ENCODE measurements at regions not wholly inside any gene's neighbourhood (a gene's known extent, or its start where the extent isn't known, plus 50 kb on each side); places are given as distances from the start of the nearest gene placed in this dataset.
A peak's percentile ranks its signal among the peaks of the same experiment; 100 is the strongest.

- H3K27ac Mint-ChIP-seq, result peak overlapping the region in 1 of 2 donors; percentile 70
- no peaks in the 10 kb centered on the region for H3K36me3 Mint-ChIP-seq (ENCODE audit: insufficient read depth)
- no peaks in the 10 kb centered on the region for H3K9me3 Mint-ChIP-seq
- H3K4me3 Mint-ChIP-seq, result no peak overlapping the region
- DNase-seq (no peak), ATAC-seq (replicated peaks) (no peak)
- H3K4me1 Mint-ChIP-seq (ENCODE audit: low read depth in 2 of 2), result peaks cover 17 to 30% of the 10 kb centered on the region in 2 donors
- no peaks in the 10 kb centered on the region for H3K27me3 Mint-ChIP-seq
These were observed 130.3 kb upstream of the CXCR4 start for GRCh38 chr2:136248242-136248641.

- Mint-ChIP-seq H3K4me3 (no peak overlapping the region), H3K27me3 (no peaks in the 10 kb centered on the region), H3K9me3 (no peaks in the 10 kb centered on the region), H3K4me1 (ENCODE audit: low read depth in 2 of 2) (peaks cover 23 to 38% of the 10 kb centered on the region in 2 donors), H3K36me3 (ENCODE audit: insufficient read depth) (no peaks in the 10 kb centered on the region), H3K27ac (no peak overlapping the region)
- DNase-seq (no peak), ATAC-seq (replicated peaks) (no peak)
These were observed 129.4 kb upstream of the CXCR4 start for GRCh38 chr2:136247204-136247950.

- Mint-ChIP-seq H3K4me3 (no peak overlapping the region), H3K36me3 (ENCODE audit: insufficient read depth) (no peaks in the 10 kb centered on the region), H3K9me3 (no peaks in the 10 kb centered on the region), H3K27me3 (no peaks in the 10 kb centered on the region), H3K4me1 (ENCODE audit: low read depth in 2 of 2) (peaks cover 25 to 36% of the 10 kb centered on the region in 2 donors), H3K27ac (no peak overlapping the region)
- ATAC-seq (replicated peaks) (no peak), DNase-seq (no peak)
These were observed 128.2 kb upstream of the CXCR4 start for GRCh38 chr2:136246086-136246669.

GRCh38 chr2:136245211-136245610, 127.3 kb upstream of the CXCR4 start:
- peak overlapping the region; percentile 78 to 91 for H3K27ac Mint-ChIP-seq

GRCh38 chr2:136244536-136244885, 126.6 kb upstream of the CXCR4 start:
- Mint-ChIP-seq H3K9me3 (no peaks in the 10 kb centered on the region), H3K4me3 (no peak overlapping the region), H3K27me3 (no peaks in the 10 kb centered on the region), H3K36me3 (ENCODE audit: insufficient read depth) (peaks cover 3% of the 10 kb centered on the region), H3K4me1 (ENCODE audit: low read depth in 2 of 2) (peaks cover 29 to 36% of the 10 kb centered on the region in 2 donors), H3K27ac (peak overlapping the region; percentile 78 to 91)
- no peak for DNase-seq
- no peak for ATAC-seq (replicated peaks)

More at GRCh38 chr2:136245211-136245610, 127.3 kb upstream of the CXCR4 start:
- H3K36me3 Mint-ChIP-seq (ENCODE audit: insufficient read depth), result peaks cover 3% of the 10 kb centered on the region
- DNase-seq (no peak), ATAC-seq (replicated peaks) (no peak)
- no peak overlapping the region for H3K4me3 Mint-ChIP-seq
- H3K27me3 Mint-ChIP-seq, result no peaks in the 10 kb centered on the region
- H3K4me1 Mint-ChIP-seq (ENCODE audit: low read depth in 2 of 2), result peaks cover 25 to 34% of the 10 kb centered on the region in 2 donors
- H3K9me3 Mint-ChIP-seq, result no peaks in the 10 kb centered on the region

GRCh38 chr2:136243638-136244535, 125.9 kb upstream of the CXCR4 start:
- H3K36me3 Mint-ChIP-seq (ENCODE audit: insufficient read depth), result peaks cover 3% of the 10 kb centered on the region
- no peak for DNase-seq
- no peaks in the 10 kb centered on the region for H3K27me3 Mint-ChIP-seq
- H3K9me3 Mint-ChIP-seq, result no peaks in the 10 kb centered on the region
- peaks cover 34 to 39% of the 10 kb centered on the region in 2 donors for H3K4me1 Mint-ChIP-seq (ENCODE audit: low read depth in 2 of 2)
- no peak for ATAC-seq (replicated peaks)
- no peak overlapping the region for H3K4me3 Mint-ChIP-seq
- H3K27ac Mint-ChIP-seq, result peak overlapping the region; percentile 91 to 96

- DNase-seq (peak; percentile 41 to 56 (median 55)), ATAC-seq (replicated peaks) (peak; percentile 61)
- Mint-ChIP-seq H3K4me3 (peak overlapping the region; percentile 39 to 54), H3K27ac (peak overlapping the region; percentile 96), H3K4me1 (ENCODE audit: low read depth in 2 of 2) (peaks cover 43 to 45% of the 10 kb centered on the region in 2 donors), H3K27me3 (no peaks in the 10 kb centered on the region), H3K9me3 (no peaks in the 10 kb centered on the region), H3K36me3 (ENCODE audit: insufficient read depth) (peaks cover 3% of the 10 kb centered on the region)
These were observed 124.8 kb upstream of the CXCR4 start for GRCh38 chr2:136242687-136243277.

- H3K9me3 Mint-ChIP-seq, result no peaks in the 10 kb centered on the region
- H3K4me3 Mint-ChIP-seq, result peak overlapping the region in 1 of 2 donors; percentile 54
- ATAC-seq (replicated peaks) (no peak), DNase-seq (no peak)
- peaks cover 39 to 47% of the 10 kb centered on the region in 2 donors for H3K4me1 Mint-ChIP-seq (ENCODE audit: low read depth in 2 of 2)
- no peaks in the 10 kb centered on the region for H3K27me3 Mint-ChIP-seq
- peak overlapping the region; percentile 96 for H3K27ac Mint-ChIP-seq
- peaks cover 3% of the 10 kb centered on the region for H3K36me3 Mint-ChIP-seq (ENCODE audit: insufficient read depth)
These were observed 124.2 kb upstream of the CXCR4 start for GRCh38 chr2:136242100-136242499.

GRCh38 chr2:136239079-136239685, 121.2 kb upstream of the CXCR4 start:
- DNase-seq (peak in 2 of 3 experiments; percentile 38 to 53), ATAC-seq (replicated peaks) (no peak)
- H3K4me1 Mint-ChIP-seq (ENCODE audit: low read depth in 2 of 2), result peaks cover 39 to 51% of the 10 kb centered on the region in 2 donors
- H3K27me3 Mint-ChIP-seq, result no peaks in the 10 kb centered on the region
- H3K4me3 Mint-ChIP-seq, result peak overlapping the region; percentile 8 to 63
- H3K9me3 Mint-ChIP-seq, result no peaks in the 10 kb centered on the region
- peaks cover 9% of the 10 kb centered on the region for H3K36me3 Mint-ChIP-seq (ENCODE audit: insufficient read depth)
- H3K27ac Mint-ChIP-seq, result peak overlapping the region; percentile 96

- H3K4me3 Mint-ChIP-seq, result peak overlapping the region; percentile 8 to 63
- peaks cover 39 to 47% of the 10 kb centered on the region in 2 donors for H3K4me1 Mint-ChIP-seq (ENCODE audit: low read depth in 2 of 2)
- no peaks in the 10 kb centered on the region for H3K27me3 Mint-ChIP-seq
These were observed 120.5 kb upstream of the CXCR4 start for GRCh38 chr2:136238286-136239078.

GRCh38 chr2:136236019-136236418, 118.1 kb upstream of the CXCR4 start:
- H3K27me3 Mint-ChIP-seq, result no peaks in the 10 kb centered on the region
- peak overlapping the region; percentile 17 to 60 for H3K27ac Mint-ChIP-seq
- no peaks in the 10 kb centered on the region for H3K9me3 Mint-ChIP-seq
- peaks cover 21 to 31% of the 10 kb centered on the region in 2 donors for H3K4me1 Mint-ChIP-seq (ENCODE audit: low read depth in 2 of 2)
- ATAC-seq (replicated peaks) (no peak), DNase-seq (no peak)
- H3K36me3 Mint-ChIP-seq (ENCODE audit: insufficient read depth), result peaks cover 9% of the 10 kb centered on the region
- H3K4me3 Mint-ChIP-seq, result no peak overlapping the region

More at GRCh38 chr2:136238286-136239078, 120.5 kb upstream of the CXCR4 start:
- Mint-ChIP-seq H3K36me3 (ENCODE audit: insufficient read depth) (peaks cover 9% of the 10 kb centered on the region), H3K27ac (peak overlapping the region; percentile 96), H3K9me3 (no peaks in the 10 kb centered on the region)
- ATAC-seq (replicated peaks) (peak; percentile 79), DNase-seq (peak; percentile 50 to 66 (median 56))

- no peaks in the 10 kb centered on the region for H3K27me3 Mint-ChIP-seq
- H3K27ac Mint-ChIP-seq, result peak overlapping the region in 1 of 2 donors; percentile 60
- H3K4me1 Mint-ChIP-seq (ENCODE audit: low read depth in 2 of 2), result peaks cover 21 to 30% of the 10 kb centered on the region in 2 donors
- peaks cover 6% of the 10 kb centered on the region for H3K36me3 Mint-ChIP-seq (ENCODE audit: insufficient read depth)
- DNase-seq (no peak), ATAC-seq (replicated peaks) (no peak)
- no peaks in the 10 kb centered on the region for H3K9me3 Mint-ChIP-seq
- H3K4me3 Mint-ChIP-seq, result no peak overlapping the region
These were observed 117.6 kb upstream of the CXCR4 start for GRCh38 chr2:136235546-136235945.
